ENCODE measurements at regions not wholly inside any gene's neighbourhood (a gene's known extent, or its start where the extent isn't known, plus 50 kb on each side); places are given as distances from the start of the nearest gene placed in this dataset.

GRCh38 chr1:117683571-117684285 lies 77.9 kb downstream of the TENT5C start:
- ChIA-PET CTCF (interaction anchor here (0.6 to 0.8 kb wide), 2 partner anchors 10 to 249 kb away, joined by 3 read pairs; no protein-coding TSS in a partner anchor), POLR2A (ENCODE audit: unreplicated experiment) (no interaction called here)
- Histone ChIP-seq H4K20me1 (ENCODE audit: insufficient read depth, low read length) (no peaks in the 10 kb centered on the region), H3K4me1 (ENCODE audit: control insufficient read depth, insufficient read depth, low read length) (peaks cover 23% of the 10 kb centered on the region), H2AK5ac (ENCODE audit: low read depth, low read length) (peak overlapping the region; percentile 83; the same call in 1 of the 2 replicates), H3K23ac (ENCODE audit: low read depth, low read length) (peak overlapping the region; percentile 80), H3K4me3 (ENCODE audit: insufficient read depth, low read depth, low read length) (no peak overlapping the region), H4K91ac (ENCODE audit: insufficient read depth, low read depth, low read length) (peak overlapping the region; percentile 46), H3K18ac (ENCODE audit: low read depth, low read length) (no peak overlapping the region), H3K9me3 (ENCODE audit: control insufficient read depth, insufficient read depth, low read length) (no peaks in the 10 kb centered on the region), H3K4me2 (ENCODE audit: low read depth, low read length) (no peak overlapping the region), H2BK15ac (ENCODE audit: low read depth, low read length) (peak overlapping the region; percentile 7; the same call in 1 of the 3 replicates), H3K9me1 (ENCODE audit: insufficient read depth, low read length) (peaks cover 30% of the 10 kb centered on the region), H3K9ac (ENCODE audit: low read depth, low read length) (no peak overlapping the region), H3K79me1 (ENCODE audit: low read depth in 1 of 2, low read length in 2 of 2) (peaks cover 0 to 10% of the 10 kb centered on the region in 2 experiments; a peak in 1 of 4 replicates), H4K5ac (ENCODE audit: low read depth, low read length) (no peak overlapping the region), H3K36me3 (ENCODE audit: control insufficient read depth, insufficient read depth, low read length) (no peaks in the 10 kb centered on the region), H3K56ac (ENCODE audit: extremely low read depth, insufficient read depth, low read length) (no peak overlapping the region), H2BK20ac (ENCODE audit: low read depth, low read length) (peak overlapping the region; percentile 22; the same call in 1 of the 2 replicates), H3K4ac (ENCODE audit: low read depth, low read length) (peak overlapping the region; percentile 74), H2BK120ac (ENCODE audit: low read depth, low read length) (peak overlapping the region; percentile 61), H3K14ac (replicated peaks; ENCODE audit: low read depth, low read length) (peak overlapping the region; percentile 94; the same call in 1 of the 2 replicates), H2BK5ac (ENCODE audit: low read depth, low read length, poor library complexity, severe bottlenecking) (no peak overlapping the region), H3K27ac (ENCODE audit: insufficient read depth, low read length) (no peak overlapping the region), H2AFZ (replicated peaks; ENCODE audit: low read length, poor library complexity) (peak overlapping the region; percentile 65), H3K27me3 (ENCODE audit: control insufficient read depth, insufficient read depth, low read length) (no peaks in the 10 kb centered on the region), H2AK9ac (replicated peaks; ENCODE audit: low read depth, low read length, poor library complexity) (no peak overlapping the region), H4K8ac (ENCODE audit: low read depth in 2 of 2, low read length in 2 of 2) (peak overlapping the region in 1 of 2 experiments; percentile 27; a peak in 1 of 4 replicates)
- no TSS peak for BruUV-seq (replicated peaks)
- no peak; the same call in none of the 2 replicates for ATAC-seq (ENCODE audit: low read depth)
- no peak for TF ChIP-seq ELK1 (IDR thresholded peaks at IDR 0.05; ENCODE audit: borderline replicate concordance, low read depth, low read length)
- no peak for TF ChIP-seq MAZ (IDR thresholded peaks at IDR 0.05; ENCODE audit: borderline replicate concordance, low read depth, low read length)
- intact Hi-C loops (cut with micrococcal nuclease), result no loop called here
- in situ Hi-C loops (cut with MboI; ENCODE audit: low sequenced_read_pairs), result no loop called here
- dilution Hi-C loops (cut with HindIII; ENCODE audit: low sequenced_read_pairs, unreplicated experiment), result no loop called here
- DNase-seq, result peak; percentile 37
- 100% methylated on average over 1 of the region's 6 CpGs; no CpG with 5 or more reads in 1 of the 2 experiments for WGBS, 2 experiments (ENCODE audit: extremely low coverage in 2 of 2, insufficient read length in 1 of 2)

Measured in IMR-90 (cell line).